HEK293 (cell line): ENCODE measurements at regions not wholly inside any gene's neighbourhood (a gene's known extent, or its start where the extent isn't known, plus 50 kb on each side); places are given as distances from the start of the nearest gene placed in this dataset.
"Not testable (repeated sequence)": the region's sequence is repeated elsewhere in the genome, so short reads cannot be mapped to it uniquely, and the experiment has no call there.

ENCODE experiments used
- CTCF ChIA-PET: fragments of 350-600 bp; formaldehyde crosslinking; extraction: SDS; loops from one replicate; lab custom pipeline; 2021; ENCODE audit warnings: antibody characterized with exemption; lab: Yijun Ruan, JAX
- POLR2A ChIA-PET: fragments of 300-600 bp; formaldehyde crosslinking; extraction: SDS; loops from one replicate; lab custom pipeline; 2020; ENCODE audit warnings: antibody characterized with exemption, inconsistent platforms; lab: Yijun Ruan, JAX
- H3K27ac ChIP-seq: fragments of 200-500 bp; sonication (Bioruptor generic); 2 replicates; pipeline ENCODE4 v1.5.1; 2014; ENCODE audit warnings: low read depth, low read length, control low read depth, inconsistent platforms; ENCODE audit errors: extremely low read depth
- H3K36me3 ChIP-seq, 2 experiments: fragments of 200-500 bp in 1 of 2; sonication (Bioruptor generic) in 1 of 2; 1 replicate in 1 of 2; 2 replicates in 1 of 2; pipeline ENCODE4 v1.5.1; 2014 to 2017; ENCODE audit warnings: inconsistent platforms in 2 of 2, low read length in 2 of 2; ENCODE audit not compliant: control insufficient read depth in 2 of 2, insufficient read depth in 1 of 2
- H3K4me1 ChIP-seq: fragments of 200-500 bp; sonication (Bioruptor generic); 2 replicates; pipeline ENCODE4 v1.5.1; 2014; ENCODE audit warnings: mild to moderate bottlenecking, low read length, inconsistent platforms; ENCODE audit not compliant: control insufficient read depth, insufficient read depth
- H3K4me3 ChIP-seq: 2 replicates; pipeline ENCODE4 v1.5.1; 2011; ENCODE audit warnings: low read depth, mild to moderate bottlenecking, control low read depth, low read length, moderate library complexity
- H3K9me3 ChIP-seq: fragments of 200-500 bp; sonication (Bioruptor generic); 2 replicates; pipeline ENCODE4 v1.5.1; 2014; ENCODE audit warnings: low read depth, low read length, inconsistent platforms; ENCODE audit not compliant: control insufficient read depth, insufficient read depth
- GLIS2 ChIP-seq: fragments of 450-650 bp; formaldehyde crosslinking; IDR thresholded peaks from 2 replicates; pipeline ENCODE4 v1.5.1; 2016; ENCODE audit warnings: missing biosample characterization, missing genetic modification characterization
- HOXD13 ChIP-seq: sonication (generic); formaldehyde crosslinking; IDR thresholded peaks from 2 replicates; pipeline ENCODE4 v1.8.0; 2022; ENCODE audit warnings: missing genetic modification reagents, borderline replicate concordance
- KLF9 ChIP-seq: fragments of 450-650 bp; formaldehyde crosslinking; IDR thresholded peaks from 2 replicates; pipeline ENCODE4 v1.5.1; 2016; ENCODE audit warnings: missing biosample characterization, missing genetic modification characterization, low read depth
- MEIS1 ChIP-seq: sonication (generic); formaldehyde crosslinking; IDR thresholded peaks from 2 replicates; pipeline ENCODE4 v1.8.1; 2022; ENCODE audit warnings: missing genetic modification reagents, mild to moderate bottlenecking, borderline replicate concordance
- REPIN1 ChIP-seq: fragments of 450-650 bp; formaldehyde crosslinking; IDR thresholded peaks from 2 replicates; pipeline ENCODE4 v1.5.1; 2017; ENCODE audit warnings: missing biosample characterization, missing genetic modification characterization, low read depth
- ZFP37 ChIP-seq: fragments of 450-650 bp; formaldehyde crosslinking; IDR thresholded peaks from 2 replicates; pipeline ENCODE4 v1.5.1; 2016; ENCODE audit warnings: missing biosample characterization, missing genetic modification characterization
- ZNF112 ChIP-seq: fragments of 450-650 bp; formaldehyde crosslinking; IDR thresholded peaks from 2 replicates; pipeline ENCODE4 v1.5.0; 2017; ENCODE audit warnings: missing biosample characterization, missing genetic modification characterization
- ZNF146 ChIP-seq: fragments of 450-650 bp; formaldehyde crosslinking; IDR thresholded peaks from 2 replicates; pipeline ENCODE4 v1.5.1; 2016; ENCODE audit warnings: missing biosample characterization, missing genetic modification characterization
- ZNF174 ChIP-seq: fragments of 450-650 bp; formaldehyde crosslinking; IDR thresholded peaks from 2 replicates; pipeline ENCODE4 v1.5.0; 2017; ENCODE audit warnings: missing biosample characterization, mild to moderate bottlenecking, missing genetic modification characterization
- ZNF175 ChIP-seq: fragments of 450-650 bp; formaldehyde crosslinking; IDR thresholded peaks from 2 replicates; pipeline ENCODE4 v1.5.1; 2016; ENCODE audit warnings: missing biosample characterization, missing genetic modification characterization
- ZNF416 ChIP-seq: fragments of 450-650 bp; formaldehyde crosslinking; IDR thresholded peaks from 2 replicates; pipeline ENCODE4 v1.5.1; 2016; ENCODE audit warnings: missing biosample characterization, missing genetic modification characterization
- ZNF48 ChIP-seq: fragments of 450-650 bp; formaldehyde crosslinking; IDR thresholded peaks from 2 replicates; pipeline ENCODE4 v1.5.1; 2016; ENCODE audit warnings: missing biosample characterization, missing genetic modification characterization
- ZNF510 ChIP-seq: fragments of 450-650 bp; formaldehyde crosslinking; IDR thresholded peaks from 2 replicates; pipeline ENCODE4 v1.5.1; 2018; ENCODE audit warnings: mild to moderate bottlenecking, missing genetic modification characterization, missing biosample characterization; ENCODE audit not compliant: insufficient replicate concordance
- ZNF514 ChIP-seq: fragments of 450-650 bp; formaldehyde crosslinking; IDR thresholded peaks from 2 replicates; pipeline ENCODE4 v1.5.1; 2016; ENCODE audit warnings: missing biosample characterization, missing genetic modification characterization
- ZNF596 ChIP-seq: fragments of 450-650 bp; IDR thresholded peaks from 2 replicates; pipeline ENCODE4 v1.5.0; 2018; ENCODE audit warnings: missing biosample characterization, mild to moderate bottlenecking, missing genetic modification characterization, moderate library complexity
- ZNF626 ChIP-seq: fragments of 450-650 bp; sonication (Bioruptor Pico); formaldehyde crosslinking; IDR thresholded peaks from 2 replicates; pipeline ENCODE4 v1.5.1; 2018; ENCODE audit warnings: missing biosample characterization, missing genetic modification characterization, inconsistent platforms
- ZNF658 ChIP-seq: fragments of 450-650 bp; formaldehyde crosslinking; IDR thresholded peaks from 2 replicates; pipeline ENCODE4; 2016; ENCODE audit warnings: missing biosample characterization, missing genetic modification characterization
- ZNF777 ChIP-seq: fragments of 450-650 bp; formaldehyde crosslinking; IDR thresholded peaks from 2 replicates; pipeline ENCODE4 v1.5.1; 2017; ENCODE audit warnings: missing biosample characterization, missing genetic modification characterization, borderline replicate concordance
- ZNF785 ChIP-seq: fragments of 450-650 bp; formaldehyde crosslinking; IDR thresholded peaks from 2 replicates; pipeline ENCODE4 v1.5.1; 2016; ENCODE audit warnings: missing biosample characterization, missing genetic modification characterization
- TF ChIP-seq, protein P1 (sequence below): fragments of 450-650 bp; formaldehyde crosslinking; IDR thresholded peaks from 2 replicates; pipeline ENCODE4 v1.5.1; 2016; ENCODE audit warnings: missing biosample characterization, missing genetic modification characterization
- TF ChIP-seq, protein P2 (sequence below): fragments of 450-650 bp; formaldehyde crosslinking; IDR thresholded peaks from 2 replicates; pipeline ENCODE4 v1.5.1; 2016; ENCODE audit warnings: missing biosample characterization, missing genetic modification characterization
- TF ChIP-seq, protein P3 (sequence below): fragments of 450-650 bp; IDR thresholded peaks from 2 replicates; pipeline ENCODE4 v1.5.1; 2018; ENCODE audit warnings: missing biosample characterization, missing genetic modification characterization
- TF ChIP-seq, protein P4 (sequence below): sonication (generic); formaldehyde crosslinking; IDR thresholded peaks from 2 replicates; pipeline ENCODE4 v1.8.1; 2022; ENCODE audit warnings: mild to moderate bottlenecking, moderate library complexity, missing genetic modification reagents

DNA sequence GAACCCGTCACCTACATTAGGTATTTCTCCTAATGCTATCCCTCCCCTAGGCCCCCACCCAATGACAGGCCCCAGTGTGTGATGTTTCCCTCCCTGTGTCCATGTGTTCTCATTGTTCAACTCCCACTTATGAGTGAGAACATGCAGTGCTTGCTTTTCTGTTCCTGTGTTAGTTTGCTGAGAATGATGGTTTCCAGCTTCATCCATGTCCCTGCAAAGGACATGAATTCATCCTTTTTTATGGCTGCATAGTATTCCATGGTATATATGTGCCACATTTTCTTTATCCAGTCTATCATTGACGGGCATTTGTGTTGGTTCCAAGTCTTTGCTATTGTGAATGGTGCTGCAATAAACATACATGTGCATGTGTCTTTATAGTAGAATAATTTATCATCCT lies 163.2 kb upstream of the LMO3 start:
- H3K4me1 ChIP-seq: not testable (repeated sequence)
- peak; percentile 83 for TF ChIP-seq ZNF146
- TF ChIP-seq, protein P1, sequence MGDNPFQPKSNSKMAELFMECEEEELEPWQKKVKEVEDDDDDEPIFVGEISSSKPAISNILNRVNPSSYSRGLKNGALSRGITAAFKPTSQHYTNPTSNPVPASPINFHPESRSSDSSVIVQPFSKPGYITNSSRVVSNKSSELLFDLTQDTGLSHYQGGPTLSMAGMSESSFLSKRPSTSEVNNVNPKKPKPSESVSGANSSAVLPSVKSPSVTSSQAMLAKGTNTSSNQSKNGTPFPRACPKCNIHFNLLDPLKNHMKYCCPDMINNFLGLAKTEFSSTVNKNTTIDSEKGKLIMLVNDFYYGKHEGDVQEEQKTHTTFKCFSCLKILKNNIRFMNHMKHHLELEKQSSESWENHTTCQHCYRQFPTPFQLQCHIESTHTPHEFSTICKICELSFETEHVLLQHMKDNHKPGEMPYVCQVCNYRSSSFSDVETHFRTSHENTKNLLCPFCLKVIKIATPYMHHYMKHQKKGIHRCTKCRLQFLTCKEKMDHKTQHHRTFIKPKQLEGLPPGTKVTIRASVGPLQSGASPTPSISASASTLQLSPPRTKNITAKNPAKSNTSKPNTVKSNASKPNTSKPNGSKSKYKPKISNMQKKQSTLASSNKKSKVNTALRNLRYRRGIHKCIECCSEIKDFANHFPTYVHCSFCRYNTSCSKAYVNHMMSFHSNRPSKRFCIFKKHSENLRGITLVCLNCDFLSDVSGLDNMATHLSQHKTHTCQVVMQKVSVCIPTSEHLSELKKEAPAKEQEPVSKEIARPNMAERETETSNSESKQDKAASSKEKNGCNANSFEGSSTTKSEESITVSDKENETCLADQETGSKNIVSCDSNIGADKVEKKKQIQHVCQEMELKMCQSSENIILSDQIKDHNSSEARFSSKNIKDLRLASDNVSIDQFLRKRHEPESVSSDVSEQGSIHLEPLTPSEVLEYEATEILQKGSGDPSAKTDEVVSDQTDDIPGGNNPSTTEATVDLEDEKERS (tag by site-specific recombination): peak; percentile 77; the same call in 1 of the 2 replicates
- TF ChIP-seq, all 188 proteins: peak for 2; not testable (repeated sequence) for 186
- CTCF ChIA-PET: interaction anchor here (0.6 kb wide), 1 partner anchor 412 kb away, joined by 3 read pairs; no protein-coding TSS in a partner anchor
- H3K9me3 ChIP-seq, H3K4me3 ChIP-seq, POLR2A ChIA-PET, H3K27ac ChIP-seq, H3K36me3 ChIP-seq: not testable (repeated sequence)

DNA sequence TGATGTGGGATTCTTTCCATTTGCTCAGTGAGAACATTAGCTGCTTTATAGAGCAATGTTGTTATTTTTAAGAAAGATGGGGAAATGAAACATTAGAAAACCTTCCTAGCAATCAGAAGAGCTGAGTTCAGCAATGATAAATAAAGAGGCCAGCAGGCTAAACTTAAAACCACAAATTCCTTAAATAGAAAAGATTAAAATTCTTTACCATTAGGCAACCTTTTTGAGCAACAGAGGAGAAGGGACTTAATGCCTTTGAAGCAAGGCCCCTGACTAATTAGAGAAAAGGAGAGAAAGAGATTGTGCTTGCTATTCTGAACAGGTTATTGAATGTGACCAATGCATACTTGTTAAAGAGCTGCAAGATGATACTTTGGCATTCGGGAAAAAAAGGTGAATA lies 160.8 kb upstream of the LMO3 start:
- Histone ChIP-seq H3K27ac (no peak overlapping the region), H3K4me3 (no peak overlapping the region), H3K9me3 (no peaks in the 10 kb centered on the region), H3K4me1 (no peaks in the 10 kb centered on the region), H3K36me3 (no peaks in the 10 kb centered on the region)
- ChIA-PET POLR2A (no interaction called here), CTCF (no interaction called here)
- TF ChIP-seq KLF9 (tag by site-specific recombination): no peak
- no peak for TF ChIP-seq HOXD13 (CRISPR knock-in tag)
- no peak for TF ChIP-seq REPIN1 (tag by site-specific recombination)
- no peak for TF ChIP-seq ZNF777 (tag by site-specific recombination)
- TF ChIP-seq ZNF785 (tag by site-specific recombination): no peak
- no peak for TF ChIP-seq ZNF112 (tag by site-specific recombination)
- TF ChIP-seq ZNF596 (tag by site-specific recombination): no peak
- TF ChIP-seq ZNF514 (tag by site-specific recombination): no peak
- TF ChIP-seq, protein P2, sequence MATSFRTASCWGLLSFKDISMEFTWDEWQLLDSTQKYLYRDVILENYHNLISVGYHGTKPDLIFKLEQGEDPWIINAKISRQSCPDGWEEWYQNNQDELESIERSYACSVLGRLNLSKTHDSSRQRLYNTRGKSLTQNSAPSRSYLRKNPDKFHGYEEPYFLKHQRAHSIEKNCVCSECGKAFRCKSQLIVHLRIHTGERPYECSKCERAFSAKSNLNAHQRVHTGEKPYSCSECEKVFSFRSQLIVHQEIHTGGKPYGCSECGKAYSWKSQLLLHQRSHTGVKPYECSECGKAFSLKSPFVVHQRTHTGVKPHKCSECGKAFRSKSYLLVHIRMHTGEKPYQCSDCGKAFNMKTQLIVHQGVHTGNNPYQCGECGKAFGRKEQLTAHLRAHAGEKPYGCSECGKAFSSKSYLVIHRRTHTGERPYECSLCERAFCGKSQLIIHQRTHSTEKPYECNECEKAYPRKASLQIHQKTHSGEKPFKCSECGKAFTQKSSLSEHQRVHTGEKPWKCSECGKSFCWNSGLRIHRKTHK (tag by site-specific recombination): no peak
- no peak for TF ChIP-seq ZNF48 (tag by site-specific recombination)
- no peak for TF ChIP-seq ZNF416 (tag by site-specific recombination)
- TF ChIP-seq, all 188 proteins: peak for 0

DNA sequence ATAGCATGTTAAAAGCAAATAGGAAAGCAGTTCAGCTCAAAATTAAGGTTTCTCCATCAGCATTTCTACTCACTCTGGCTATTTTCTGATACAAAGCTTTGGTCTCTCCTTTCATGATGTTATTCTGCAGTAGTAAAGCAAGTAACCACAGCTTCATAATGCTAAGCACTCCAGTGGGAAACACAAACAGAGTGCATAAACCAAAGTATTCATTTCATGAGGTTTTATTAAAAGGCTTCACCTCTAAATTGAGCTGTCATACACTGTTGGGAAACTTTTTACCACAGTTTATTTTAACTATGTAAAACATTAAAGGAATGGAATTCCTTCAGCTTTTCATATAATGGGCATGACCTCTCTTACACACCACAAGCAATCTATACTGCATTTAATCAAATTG lies 157.9 kb upstream of the LMO3 start:
- no peaks in the 10 kb centered on the region for H3K9me3 ChIP-seq
- no peak overlapping the region for H3K27ac ChIP-seq
- no peaks in the 10 kb centered on the region for H3K4me1 ChIP-seq
- no peaks in the 10 kb centered on the region for H3K36me3 ChIP-seq
- TF ChIP-seq ZNF175 (tag by site-specific recombination) (no peak), ZNF174 (tag by site-specific recombination) (no peak), ZFP37 (tag by site-specific recombination) (no peak), GLIS2 (tag by site-specific recombination) (no peak), MEIS1 (CRISPR knock-in tag) (no peak), ZNF510 (tag by site-specific recombination) (no peak), ZNF626 (tag by site-specific recombination) (no peak), ZNF658 (no peak)
- TF ChIP-seq, protein P3, sequence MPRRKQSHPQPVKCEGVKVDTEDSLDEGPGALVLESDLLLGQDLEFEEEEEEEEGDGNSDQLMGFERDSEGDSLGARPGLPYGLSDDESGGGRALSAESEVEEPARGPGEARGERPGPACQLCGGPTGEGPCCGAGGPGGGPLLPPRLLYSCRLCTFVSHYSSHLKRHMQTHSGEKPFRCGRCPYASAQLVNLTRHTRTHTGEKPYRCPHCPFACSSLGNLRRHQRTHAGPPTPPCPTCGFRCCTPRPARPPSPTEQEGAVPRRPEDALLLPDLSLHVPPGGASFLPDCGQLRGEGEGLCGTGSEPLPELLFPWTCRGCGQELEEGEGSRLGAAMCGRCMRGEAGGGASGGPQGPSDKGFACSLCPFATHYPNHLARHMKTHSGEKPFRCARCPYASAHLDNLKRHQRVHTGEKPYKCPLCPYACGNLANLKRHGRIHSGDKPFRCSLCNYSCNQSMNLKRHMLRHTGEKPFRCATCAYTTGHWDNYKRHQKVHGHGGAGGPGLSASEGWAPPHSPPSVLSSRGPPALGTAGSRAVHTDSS (tag by site-specific recombination): no peak
- TF ChIP-seq, protein P4, sequence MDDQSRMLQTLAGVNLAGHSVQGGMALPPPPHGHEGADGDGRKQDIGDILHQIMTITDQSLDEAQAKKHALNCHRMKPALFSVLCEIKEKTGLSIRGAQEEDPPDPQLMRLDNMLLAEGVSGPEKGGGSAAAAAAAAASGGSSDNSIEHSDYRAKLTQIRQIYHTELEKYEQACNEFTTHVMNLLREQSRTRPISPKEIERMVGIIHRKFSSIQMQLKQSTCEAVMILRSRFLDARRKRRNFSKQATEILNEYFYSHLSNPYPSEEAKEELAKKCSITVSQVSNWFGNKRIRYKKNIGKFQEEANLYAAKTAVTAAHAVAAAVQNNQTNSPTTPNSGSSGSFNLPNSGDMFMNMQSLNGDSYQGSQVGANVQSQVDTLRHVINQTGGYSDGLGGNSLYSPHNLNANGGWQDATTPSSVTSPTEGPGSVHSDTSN (CRISPR knock-in tag): no peak
- TF ChIP-seq, all 188 proteins: peak for 0
- H3K4me3 ChIP-seq: no peak overlapping the region
- POLR2A ChIA-PET: no interaction called here
- CTCF ChIA-PET: no interaction called here
